ENCODE measurements at regions not wholly inside any gene's neighbourhood (a gene's known extent, or its start where the extent isn't known, plus 50 kb on each side); places are given as distances from the start of the nearest gene placed in this dataset.

DNA sequence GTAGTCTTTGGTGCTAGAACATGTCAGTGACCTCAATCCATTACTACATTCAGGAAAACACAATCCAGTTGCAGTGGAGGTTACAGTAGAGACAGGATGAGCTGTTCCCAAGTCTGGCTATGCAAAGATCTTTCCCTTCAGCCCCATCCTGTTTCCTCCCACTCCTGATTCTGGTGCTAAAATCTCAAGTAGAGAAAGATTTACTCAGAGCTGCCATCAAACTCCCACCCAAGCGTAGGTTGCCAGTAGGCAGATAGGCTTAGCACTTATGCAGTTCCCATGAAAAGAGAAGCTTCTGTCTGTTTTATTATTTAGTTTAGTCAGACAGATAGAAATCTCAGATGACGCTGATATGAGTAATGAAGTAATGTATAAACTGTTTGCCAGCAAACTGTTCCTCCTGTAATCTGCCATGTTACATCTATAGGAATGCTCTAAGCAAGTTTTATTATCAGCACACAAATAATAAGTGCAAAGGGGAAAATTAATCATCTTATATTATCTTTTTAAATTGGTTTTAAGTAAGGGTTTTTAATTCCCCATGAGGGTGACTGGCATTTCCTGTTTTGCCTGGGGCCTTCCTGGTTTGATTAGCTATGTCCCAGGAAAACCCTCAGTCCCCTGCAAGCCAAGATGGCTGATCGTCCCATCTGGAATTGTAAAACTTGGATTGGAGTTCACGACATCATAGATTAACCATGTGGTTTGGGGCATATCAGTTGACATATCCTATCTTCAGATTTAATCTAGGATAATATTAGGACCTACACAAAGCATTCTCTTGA, 188.3 kb upstream of the PALMD start:
- Histone ChIP-seq H3K4me2 (ENCODE audit: unreplicated experiment) (peak overlapping the region; percentile 61), H2AFZ (peak overlapping the region; percentile 21; the same call in 1 of the 2 replicates), H3K27me3 (replicated peaks; ENCODE audit: insufficient read depth) (no peaks in the 10 kb centered on the region), H3K4me1 (ENCODE audit: insufficient read depth) (peaks cover 16% of the 10 kb centered on the region), H3K27ac (peak overlapping the region; percentile 91), H4K20me1 (ENCODE audit: insufficient read depth) (no peaks in the 10 kb centered on the region), H3K79me2 (ENCODE audit: insufficient read depth) (no peaks in the 10 kb centered on the region), H3K9me3 (ENCODE audit: low read depth) (no peaks in the 10 kb centered on the region), H3K9ac (peak overlapping the region; percentile 58), H3K36me3 (ENCODE audit: low read depth) (no peaks in the 10 kb centered on the region), H3K4me3 (no peak overlapping the region), H3K9me2 (ENCODE audit: insufficient read depth) (0 out of 2 replicates have a peak, but pooled peaks cover 4% of the 10 kb centered on the region), H3F3A (ENCODE audit: insufficient read depth) (peaks cover 34% of the 10 kb centered on the region)
- no peak for TF ChIP-seq EZH2phosphoT487 (IDR thresholded peaks at IDR 0.05; ENCODE audit: insufficient read depth, low read depth)
- no peak for TF ChIP-seq EZH2 (IDR thresholded peaks at IDR 0.05; ENCODE audit: insufficient read depth, poor library complexity, severe bottlenecking)
- in situ Hi-C loops (cut with MboI) = no loop called here
- WGBS, 2 experiments (ENCODE audit: low coverage in 1 of 2, low lambda C conversion rate in 2 of 2, missing lambda C conversion rate in 2 of 2) = 28 to 31% methylated on average over 4 of the region's 4 CpGs
- DNase-seq = peak; percentile 89

DNA sequence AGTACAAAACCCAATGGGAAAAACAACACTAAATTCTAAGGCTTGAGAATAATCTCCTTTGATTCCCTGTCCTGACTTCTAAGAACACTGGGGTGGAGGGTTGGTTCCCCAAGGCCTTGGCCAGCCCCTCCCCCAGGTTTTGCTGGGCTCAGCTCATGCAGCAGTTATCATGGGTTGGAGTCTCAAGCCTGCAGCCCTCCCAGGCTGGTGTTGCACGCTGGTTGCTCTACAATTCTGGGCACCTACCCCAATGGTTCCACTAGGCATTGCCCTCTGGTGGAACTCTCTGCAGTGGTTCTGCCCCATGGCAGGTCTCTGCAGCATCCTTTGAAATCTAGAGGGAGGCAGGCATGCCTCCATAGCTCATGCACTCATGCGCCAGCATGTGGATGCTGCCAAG, 184.4 kb upstream of the PALMD start:
- no peak overlapping the region for H3K9ac ChIP-seq
- WGBS, 2 experiments (ENCODE audit: low coverage in 1 of 2, low lambda C conversion rate in 2 of 2, missing lambda C conversion rate in 2 of 2) = 95 to 98% methylated on average over 2 of the region's 2 CpGs
- no peak overlapping the region for H3K4me3 ChIP-seq

GRCh38 chr1:99464738-99465137, 181.2 kb upstream of the PALMD start:
- H3K79me2 ChIP-seq (ENCODE audit: insufficient read depth) = no peaks in the 10 kb centered on the region
- no peaks in the 10 kb centered on the region for H3K9me3 ChIP-seq (ENCODE audit: low read depth)
- H3K27ac ChIP-seq = no peak overlapping the region
- peaks cover 19% of the 10 kb centered on the region for H3F3A ChIP-seq (ENCODE audit: insufficient read depth)
- no peaks in the 10 kb centered on the region for H3K27me3 ChIP-seq (replicated peaks; ENCODE audit: insufficient read depth)
- H2AFZ ChIP-seq = no peak overlapping the region
- no peaks in the 10 kb centered on the region for H3K36me3 ChIP-seq (ENCODE audit: low read depth)
- DNase-seq = no peak
- H3K4me2 ChIP-seq (ENCODE audit: unreplicated experiment) = peak overlapping the region; percentile 27
- H3K4me1 ChIP-seq (ENCODE audit: insufficient read depth) = peaks cover 20% of the 10 kb centered on the region
- TF ChIP-seq EZH2 (IDR thresholded peaks at IDR 0.05; ENCODE audit: insufficient read depth, poor library complexity, severe bottlenecking) = no peak
- no peak for TF ChIP-seq EZH2phosphoT487 (IDR thresholded peaks at IDR 0.05; ENCODE audit: insufficient read depth, low read depth)
- in situ Hi-C loops (cut with MboI) = no loop called here
- H3K9me2 ChIP-seq (ENCODE audit: insufficient read depth) = no peaks in the 10 kb centered on the region
- H4K20me1 ChIP-seq (ENCODE audit: insufficient read depth) = no peaks in the 10 kb centered on the region
- no peak overlapping the region for H3K4me3 ChIP-seq
- WGBS, 2 experiments (ENCODE audit: low coverage in 1 of 2, low lambda C conversion rate in 2 of 2, missing lambda C conversion rate in 2 of 2) = 89 to 100% methylated on average over 1 of the region's 1 CpG
- no peak overlapping the region for H3K9ac ChIP-seq

More for the DNA sequence above, 184.4 kb upstream of the PALMD start:
- H3K9me3 ChIP-seq (ENCODE audit: low read depth) = no peaks in the 10 kb centered on the region
- peaks cover 36% of the 10 kb centered on the region for H3F3A ChIP-seq (ENCODE audit: insufficient read depth)
- peaks cover 24% of the 10 kb centered on the region for H3K4me1 ChIP-seq (ENCODE audit: insufficient read depth)
- no peaks in the 10 kb centered on the region for H3K27me3 ChIP-seq (replicated peaks; ENCODE audit: insufficient read depth)
- 0 out of 2 replicates have a peak, but pooled peaks cover 1% of the 10 kb centered on the region for H3K9me2 ChIP-seq (ENCODE audit: insufficient read depth)
- no peaks in the 10 kb centered on the region for H4K20me1 ChIP-seq (ENCODE audit: insufficient read depth)
- no peak overlapping the region for H2AFZ ChIP-seq
- no peak for DNase-seq
- in situ Hi-C loops (cut with MboI) = no loop called here
- H3K36me3 ChIP-seq (ENCODE audit: low read depth) = no peaks in the 10 kb centered on the region
- H3K79me2 ChIP-seq (ENCODE audit: insufficient read depth) = no peaks in the 10 kb centered on the region
- no peak for TF ChIP-seq EZH2 (IDR thresholded peaks at IDR 0.05; ENCODE audit: insufficient read depth, poor library complexity, severe bottlenecking)
- no peak for TF ChIP-seq EZH2phosphoT487 (IDR thresholded peaks at IDR 0.05; ENCODE audit: insufficient read depth, low read depth)
- H3K4me2 ChIP-seq (ENCODE audit: unreplicated experiment) = no peak overlapping the region
- no peak overlapping the region for H3K27ac ChIP-seq

GRCh38 chr1:99465176-99465900, 180.6 kb upstream of the PALMD start:
- in situ Hi-C loops (cut with MboI) = no loop called here
- Histone ChIP-seq H4K20me1 (ENCODE audit: insufficient read depth) (no peaks in the 10 kb centered on the region), H3K27ac (peak overlapping the region; percentile 50), H2AFZ (no peak overlapping the region), H3K4me1 (ENCODE audit: insufficient read depth) (peaks cover 21% of the 10 kb centered on the region), H3K27me3 (replicated peaks; ENCODE audit: insufficient read depth) (no peaks in the 10 kb centered on the region), H3F3A (ENCODE audit: insufficient read depth) (peaks cover 23% of the 10 kb centered on the region), H3K9ac (no peak overlapping the region), H3K79me2 (ENCODE audit: insufficient read depth) (no peaks in the 10 kb centered on the region), H3K36me3 (ENCODE audit: low read depth) (no peaks in the 10 kb centered on the region), H3K4me3 (no peak overlapping the region), H3K4me2 (ENCODE audit: unreplicated experiment) (peak overlapping the region; percentile 27), H3K9me3 (ENCODE audit: low read depth) (no peaks in the 10 kb centered on the region), H3K9me2 (ENCODE audit: insufficient read depth) (no peaks in the 10 kb centered on the region)
- TF ChIP-seq EZH2 (IDR thresholded peaks at IDR 0.05; ENCODE audit: insufficient read depth, poor library complexity, severe bottlenecking) (no peak), EZH2phosphoT487 (IDR thresholded peaks at IDR 0.05; ENCODE audit: insufficient read depth, low read depth) (no peak)
- 30 to 36% methylated on average over 3 of the region's 3 CpGs for WGBS, 2 experiments (ENCODE audit: low coverage in 1 of 2, low lambda C conversion rate in 2 of 2, missing lambda C conversion rate in 2 of 2)
- peak; percentile 94 for DNase-seq

Measured in GM23248 (cell line).